ENCODE measurements at regions not wholly inside any gene's neighbourhood (a gene's known extent, or its start where the extent isn't known, plus 50 kb on each side); places are given as distances from the start of the nearest gene placed in this dataset.
"Not testable (repeated sequence)": the region's sequence is repeated elsewhere in the genome, so short reads cannot be mapped to it uniquely, and the experiment has no call there.

DNA sequence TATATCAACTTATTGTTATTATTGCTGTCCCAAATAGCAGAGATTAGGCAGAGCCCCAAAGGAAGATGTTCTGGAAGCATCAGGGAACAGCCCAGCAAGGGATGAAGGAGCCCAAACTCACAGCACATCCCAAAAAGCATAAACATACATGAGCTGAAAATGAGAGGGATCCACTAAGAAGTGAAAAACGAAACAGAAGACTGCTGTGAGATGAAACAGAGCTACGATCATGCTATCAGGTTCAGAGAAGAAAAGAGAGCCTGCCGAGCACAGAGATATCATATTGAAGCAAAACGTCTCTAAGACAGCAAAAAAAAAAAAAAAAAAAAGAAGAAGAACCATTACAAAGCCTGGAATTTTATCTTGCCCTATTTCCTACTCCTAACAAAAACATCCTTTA, 127.3 kb downstream of the ZNF608 start:
- no peak for DNase-seq (ENCODE audit: extremely low spot score)
- ChIA-PET POLR2A (no interaction called here), CTCF (no interaction called here)
- TF ChIP-seq, protein P1, sequence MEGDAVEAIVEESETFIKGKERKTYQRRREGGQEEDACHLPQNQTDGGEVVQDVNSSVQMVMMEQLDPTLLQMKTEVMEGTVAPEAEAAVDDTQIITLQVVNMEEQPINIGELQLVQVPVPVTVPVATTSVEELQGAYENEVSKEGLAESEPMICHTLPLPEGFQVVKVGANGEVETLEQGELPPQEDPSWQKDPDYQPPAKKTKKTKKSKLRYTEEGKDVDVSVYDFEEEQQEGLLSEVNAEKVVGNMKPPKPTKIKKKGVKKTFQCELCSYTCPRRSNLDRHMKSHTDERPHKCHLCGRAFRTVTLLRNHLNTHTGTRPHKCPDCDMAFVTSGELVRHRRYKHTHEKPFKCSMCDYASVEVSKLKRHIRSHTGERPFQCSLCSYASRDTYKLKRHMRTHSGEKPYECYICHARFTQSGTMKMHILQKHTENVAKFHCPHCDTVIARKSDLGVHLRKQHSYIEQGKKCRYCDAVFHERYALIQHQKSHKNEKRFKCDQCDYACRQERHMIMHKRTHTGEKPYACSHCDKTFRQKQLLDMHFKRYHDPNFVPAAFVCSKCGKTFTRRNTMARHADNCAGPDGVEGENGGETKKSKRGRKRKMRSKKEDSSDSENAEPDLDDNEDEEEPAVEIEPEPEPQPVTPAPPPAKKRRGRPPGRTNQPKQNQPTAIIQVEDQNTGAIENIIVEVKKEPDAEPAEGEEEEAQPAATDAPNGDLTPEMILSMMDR (IDR thresholded peaks at IDR 0.05; ENCODE audit: control extremely low read depth, extremely low read depth, low read depth, missing control alignments) = no peak

DNA sequence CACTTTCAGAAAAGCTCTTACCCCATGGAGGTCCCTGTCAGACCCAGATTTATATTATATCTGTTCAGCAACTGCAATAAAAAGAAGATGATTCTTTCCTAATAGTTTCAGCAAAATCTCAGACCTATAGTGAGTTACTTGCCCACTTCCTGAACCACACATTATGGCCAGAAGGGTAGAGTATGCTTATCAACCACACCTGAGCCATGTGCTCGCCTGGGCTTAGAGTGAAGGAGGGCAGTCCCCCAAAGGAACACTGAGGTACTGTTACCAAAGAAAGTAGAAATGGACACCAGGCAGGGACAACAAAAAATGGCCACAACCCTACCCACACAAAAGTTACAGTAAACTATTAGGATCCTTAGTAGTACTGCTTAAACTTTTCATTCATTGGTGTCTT, 128.7 kb downstream of the ZNF608 start:
- CTCF ChIA-PET = no interaction called here
- no peak for DNase-seq (ENCODE audit: extremely low spot score)
- TF ChIP-seq, protein P1 (IDR thresholded peaks at IDR 0.05; ENCODE audit: control extremely low read depth, extremely low read depth, low read depth, missing control alignments) = no peak
- POLR2A ChIA-PET = no interaction called here

DNA sequence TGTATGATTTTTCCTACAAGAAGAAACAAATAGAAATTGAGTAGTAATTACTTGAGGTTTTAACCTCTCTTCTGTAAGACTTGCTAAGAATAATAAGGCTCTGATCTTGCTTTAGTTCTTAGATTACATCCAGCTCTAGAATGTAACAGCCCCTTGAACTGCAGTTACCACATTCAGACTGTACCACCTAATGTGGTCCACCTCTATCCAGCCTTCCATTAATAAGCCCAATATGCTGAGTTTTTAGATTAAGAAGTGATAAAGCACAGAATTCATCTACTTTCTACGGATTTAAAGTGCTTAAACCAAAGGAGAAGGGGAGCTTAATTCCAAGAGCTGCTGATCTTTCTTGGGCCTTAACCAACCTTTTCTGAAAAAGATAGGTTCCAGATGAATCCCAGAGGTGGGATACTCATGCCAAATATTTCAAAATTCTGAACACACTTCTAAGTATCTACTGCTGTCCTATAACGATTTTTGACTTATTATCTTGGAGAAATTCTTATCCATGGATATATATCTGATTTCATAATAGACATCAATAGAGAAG, 131.5 kb downstream of the ZNF608 start:
- TF ChIP-seq, protein P1 (IDR thresholded peaks at IDR 0.05; ENCODE audit: control extremely low read depth, extremely low read depth, low read depth, missing control alignments) = no peak
- no peak for DNase-seq (ENCODE audit: extremely low spot score)
- CTCF ChIA-PET = interaction anchor here (1.2 to 1.6 kb wide), 4 partner anchors 25 to 39 kb away, joined by 3 to 6 read pairs (median 3); no protein-coding TSS in a partner anchor
- POLR2A ChIA-PET = no interaction called here

DNA sequence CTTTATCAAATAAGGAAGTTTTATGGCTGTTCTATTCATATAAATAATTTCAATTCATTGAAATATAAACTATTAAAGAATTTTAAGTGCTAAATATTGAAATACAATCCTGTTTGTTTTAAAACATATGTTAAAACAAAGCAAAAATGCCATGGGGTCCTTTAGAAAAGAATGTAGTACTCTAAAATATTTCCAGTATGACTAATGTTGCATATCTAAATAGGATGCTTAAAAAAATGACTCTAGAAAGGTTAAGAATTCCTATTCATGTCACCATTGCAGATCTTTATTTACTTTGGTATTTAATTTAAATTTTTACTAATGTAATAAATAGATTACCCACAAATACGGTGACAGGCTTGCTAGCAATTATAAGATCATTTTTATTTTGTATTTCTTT, 132.3 kb downstream of the ZNF608 start:
- CTCF ChIA-PET = interaction anchor here (1.5 kb wide), 1 partner anchor 31 kb away, joined by 6 read pairs; no protein-coding TSS in a partner anchor
- TF ChIP-seq, protein P1 (IDR thresholded peaks at IDR 0.05; ENCODE audit: control extremely low read depth, extremely low read depth, low read depth, missing control alignments) = no peak
- DNase-seq (ENCODE audit: extremely low spot score) = no peak
- POLR2A ChIA-PET = no interaction called here

DNA sequence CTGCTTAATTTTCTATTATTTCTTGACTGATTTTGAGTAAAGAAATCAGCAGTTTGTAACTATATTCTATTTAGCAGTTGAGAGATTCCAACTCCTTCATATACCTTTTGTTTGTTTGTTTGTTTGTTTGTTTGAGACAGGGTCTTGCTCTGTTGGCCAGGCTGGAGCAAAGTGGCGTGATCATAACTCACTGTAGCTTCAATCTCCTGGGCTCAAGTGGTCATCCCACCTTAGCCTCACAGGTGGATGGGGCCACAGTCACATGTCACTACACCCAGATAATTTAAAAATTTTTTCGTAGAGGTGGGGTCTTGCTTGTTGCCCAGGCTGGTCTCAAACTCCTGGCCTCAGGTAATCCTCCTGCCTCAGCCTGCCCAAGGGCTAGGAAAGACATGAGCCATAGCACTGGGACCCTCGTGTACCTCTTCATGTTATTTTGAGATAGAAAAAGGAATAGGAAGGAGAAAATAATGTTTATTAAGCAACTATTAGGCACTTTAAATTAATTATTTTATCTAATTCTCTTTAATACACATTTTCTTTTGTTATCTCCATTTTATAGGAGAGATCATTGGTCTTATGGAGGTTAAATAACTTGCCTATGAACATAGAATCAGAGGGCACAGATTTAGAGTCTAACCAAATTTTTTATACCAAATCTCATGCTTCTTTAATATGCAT, 133.0 kb downstream of the ZNF608 start:
- ChIA-PET CTCF (no interaction called here), POLR2A (no interaction called here)
- TF ChIP-seq, protein P1 (IDR thresholded peaks at IDR 0.05; ENCODE audit: control extremely low read depth, extremely low read depth, low read depth, missing control alignments) = no peak
- DNase-seq (ENCODE audit: extremely low spot score) = no peak

DNA sequence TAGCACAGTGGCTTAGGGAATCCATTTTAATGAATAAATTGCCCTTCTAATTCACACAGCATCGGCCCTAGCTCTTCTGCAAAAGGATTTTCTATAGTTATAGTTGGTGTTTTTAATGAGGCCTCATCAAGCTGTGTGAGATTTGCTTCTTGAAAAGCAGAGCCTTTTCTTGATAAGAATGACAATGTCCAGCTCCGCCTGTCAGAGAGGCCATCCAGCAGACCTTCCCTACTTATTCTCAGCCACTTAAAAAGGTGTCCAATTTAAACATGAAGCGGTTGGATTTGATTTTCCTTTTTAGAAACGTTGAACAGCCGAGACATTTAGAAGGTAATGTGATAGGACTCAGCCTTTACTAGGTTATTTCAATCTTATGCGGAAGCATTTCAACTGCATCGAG, 134.4 kb downstream of the ZNF608 start:
- POLR2A ChIA-PET = no interaction called here
- TF ChIP-seq, protein P1 (IDR thresholded peaks at IDR 0.05; ENCODE audit: control extremely low read depth, extremely low read depth, low read depth, missing control alignments) = no peak
- CTCF ChIA-PET = no interaction called here
- no peak for DNase-seq (ENCODE audit: extremely low spot score)

DNA sequence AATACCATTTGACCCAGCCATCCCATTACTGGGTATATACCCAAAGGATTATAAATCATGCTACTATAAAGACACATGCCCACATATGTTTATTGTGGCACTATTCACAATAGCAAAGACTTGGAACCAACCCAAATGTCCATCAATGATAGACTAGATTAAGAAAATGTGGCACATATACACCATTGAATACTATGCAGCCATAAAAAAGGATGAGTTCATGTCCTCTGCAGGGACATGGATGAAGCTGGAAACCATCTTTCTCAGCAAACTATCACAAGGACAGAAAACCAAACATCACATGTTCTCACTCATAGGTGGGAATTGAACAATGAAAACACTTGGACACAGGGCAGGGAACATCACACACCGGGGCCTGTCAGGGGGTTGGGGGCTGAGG, 135.2 kb downstream of the ZNF608 start:
- DNase-seq (ENCODE audit: extremely low spot score); POLR2A ChIA-PET; CTCF ChIA-PET: not testable (repeated sequence)

DNA sequence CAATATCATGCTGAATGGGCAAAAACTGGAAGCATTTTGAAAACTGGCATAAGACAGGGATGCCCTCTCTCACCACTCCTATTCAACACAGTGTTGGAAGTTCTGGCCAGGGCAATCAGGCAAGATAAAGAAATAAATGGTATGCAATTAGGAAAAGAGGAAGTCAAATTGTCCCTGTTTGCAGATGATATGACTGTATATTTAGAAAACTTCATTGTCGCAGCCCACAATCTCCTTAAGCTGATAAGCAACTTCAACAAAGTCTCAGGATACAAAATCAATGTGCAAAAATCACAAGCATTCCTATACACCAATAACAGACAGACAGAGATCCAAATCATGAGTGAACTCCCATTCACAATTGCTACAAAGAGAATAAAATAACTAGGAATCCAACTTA, 136.8 kb downstream of the ZNF608 start:
- DNase-seq (ENCODE audit: extremely low spot score); POLR2A ChIA-PET; CTCF ChIA-PET: not testable (repeated sequence)
